Smooth muscle cell (in vitro differentiated cells): ENCODE measurements at regions not wholly inside any gene's neighbourhood (a gene's known extent, or its start where the extent isn't known, plus 50 kb on each side); places are given as distances from the start of the nearest gene placed in this dataset.

Source experiments
- DNase-seq: peaks from one replicate; lab custom pipeline; 2025; ENCODE audit not compliant: unreplicated experiment; lab: John Stamatoyannopoulos, UW
- H2AFZ ChIP-seq: fragments of 200-600 bp; sonication (generic); 2 replicates; pipeline ENCODE4 v1.6.0; 2016; ENCODE audit warnings: antibody characterized with exemption, low read depth, mild to moderate bottlenecking
- H3F3A ChIP-seq: fragments of 200-600 bp; sonication (generic); 2 replicates; pipeline ENCODE4 v1.6.0; 2017; ENCODE audit warnings: antibody characterized with exemption, low read depth
- H3K27ac ChIP-seq: fragments of 200-600 bp; sonication (generic); 2 replicates; pipeline ENCODE4 v1.5.1; 2016; ENCODE audit warnings: low read depth, mild to moderate bottlenecking
- H3K27me3 ChIP-seq: fragments of 200-600 bp; sonication (generic); 2 replicates; pipeline ENCODE4 v1.6.1; 2016; ENCODE audit warnings: low read depth, mild to moderate bottlenecking
- H3K36me3 ChIP-seq: fragments of 200-600 bp; sonication (generic); 2 replicates; pipeline ENCODE4 v1.5.1; 2016; ENCODE audit warnings: low read depth
- H3K4me1 ChIP-seq: fragments of 200-600 bp; sonication (generic); 2 replicates; pipeline ENCODE4 v1.5.1; 2016; ENCODE audit warnings: low read depth
- H3K4me2 ChIP-seq: fragments of 200-600 bp; sonication (generic); 2 replicates; pipeline ENCODE4 v1.6.0; 2016; ENCODE audit warnings: mild to moderate bottlenecking
- H3K4me3 ChIP-seq: fragments of 200-600 bp; sonication (generic); 2 replicates; pipeline ENCODE4 v1.5.1; 2016; ENCODE audit warnings: mild to moderate bottlenecking
- H3K79me2 ChIP-seq: fragments of 200-600 bp; sonication (generic); 2 replicates; pipeline ENCODE4 v1.6.0; 2016; ENCODE audit warnings: low read depth, mild to moderate bottlenecking
- H3K9ac ChIP-seq: fragments of 200-600 bp; sonication (generic); 2 replicates; pipeline ENCODE4 v1.6.0; 2016; ENCODE audit warnings: low read depth
- H3K9me3 ChIP-seq: fragments of 200-600 bp; sonication (generic); replicated peaks from 2 replicates; pipeline ENCODE4 v1.5.1; 2016; ENCODE audit warnings: low read depth
- H4K20me1 ChIP-seq: fragments of 200-600 bp; sonication (generic); 2 replicates; pipeline ENCODE4 v1.6.0; 2016; ENCODE audit warnings: low read depth
- WGBS: methylation state at CpG from one replicate; pipeline ENCODE4 v1.1.7; 2016; ENCODE audit warnings: low lambda C conversion rate; 5-methylcytosine and 5-hydroxymethylcytosine counted together
- TF ChIP-seq, protein P1 (sequence below): fragments of 200-600 bp; sonication (generic); IDR thresholded peaks from 2 replicates; pipeline ENCODE4 v1.5.1; 2017; ENCODE audit warnings: borderline replicate concordance, mild to moderate bottlenecking, antibody characterized with exemption; ENCODE audit not compliant: insufficient read depth, poor library complexity, severe bottlenecking

DNA sequence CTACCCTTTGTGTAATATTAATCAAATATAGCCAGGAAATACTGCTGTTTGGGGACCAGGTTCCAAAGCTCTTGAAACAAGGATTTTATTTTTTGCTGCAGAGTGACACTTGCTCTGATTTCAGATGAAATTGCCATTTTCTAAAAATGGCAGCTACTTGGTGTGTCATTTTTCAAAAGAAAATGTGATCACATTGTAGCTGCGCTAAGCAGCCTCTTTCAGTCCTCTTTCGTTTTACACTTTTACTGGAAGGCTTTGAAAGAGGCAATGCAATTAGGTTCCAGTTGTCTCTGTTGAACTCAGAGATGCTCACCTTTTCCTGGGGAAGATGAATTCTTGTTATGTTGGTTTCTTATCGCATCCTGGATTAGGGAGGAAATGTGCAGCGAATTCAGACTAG lies 85.1 kb downstream of the CT47B1 start:
- Histone ChIP-seq H3K4me3 (no peak overlapping the region), H3K9ac (no peak overlapping the region), H3K4me2 (no peak overlapping the region), H3K9me3 (no peaks in the 10 kb centered on the region), H4K20me1 (no peaks in the 10 kb centered on the region), H3K4me1 (no peaks in the 10 kb centered on the region), H3K79me2 (no peaks in the 10 kb centered on the region), H2AFZ (no peak overlapping the region), H3K36me3 (no peaks in the 10 kb centered on the region), H3K27me3 (peaks cover 3% of the 10 kb centered on the region), H3K27ac (no peak overlapping the region), H3F3A (no peaks in the 10 kb centered on the region)
- WGBS, result 59% methylated on average over 4 of the region's 4 CpGs
- TF ChIP-seq, protein P1, sequence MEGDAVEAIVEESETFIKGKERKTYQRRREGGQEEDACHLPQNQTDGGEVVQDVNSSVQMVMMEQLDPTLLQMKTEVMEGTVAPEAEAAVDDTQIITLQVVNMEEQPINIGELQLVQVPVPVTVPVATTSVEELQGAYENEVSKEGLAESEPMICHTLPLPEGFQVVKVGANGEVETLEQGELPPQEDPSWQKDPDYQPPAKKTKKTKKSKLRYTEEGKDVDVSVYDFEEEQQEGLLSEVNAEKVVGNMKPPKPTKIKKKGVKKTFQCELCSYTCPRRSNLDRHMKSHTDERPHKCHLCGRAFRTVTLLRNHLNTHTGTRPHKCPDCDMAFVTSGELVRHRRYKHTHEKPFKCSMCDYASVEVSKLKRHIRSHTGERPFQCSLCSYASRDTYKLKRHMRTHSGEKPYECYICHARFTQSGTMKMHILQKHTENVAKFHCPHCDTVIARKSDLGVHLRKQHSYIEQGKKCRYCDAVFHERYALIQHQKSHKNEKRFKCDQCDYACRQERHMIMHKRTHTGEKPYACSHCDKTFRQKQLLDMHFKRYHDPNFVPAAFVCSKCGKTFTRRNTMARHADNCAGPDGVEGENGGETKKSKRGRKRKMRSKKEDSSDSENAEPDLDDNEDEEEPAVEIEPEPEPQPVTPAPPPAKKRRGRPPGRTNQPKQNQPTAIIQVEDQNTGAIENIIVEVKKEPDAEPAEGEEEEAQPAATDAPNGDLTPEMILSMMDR, result no peak
- no peak for DNase-seq

DNA sequence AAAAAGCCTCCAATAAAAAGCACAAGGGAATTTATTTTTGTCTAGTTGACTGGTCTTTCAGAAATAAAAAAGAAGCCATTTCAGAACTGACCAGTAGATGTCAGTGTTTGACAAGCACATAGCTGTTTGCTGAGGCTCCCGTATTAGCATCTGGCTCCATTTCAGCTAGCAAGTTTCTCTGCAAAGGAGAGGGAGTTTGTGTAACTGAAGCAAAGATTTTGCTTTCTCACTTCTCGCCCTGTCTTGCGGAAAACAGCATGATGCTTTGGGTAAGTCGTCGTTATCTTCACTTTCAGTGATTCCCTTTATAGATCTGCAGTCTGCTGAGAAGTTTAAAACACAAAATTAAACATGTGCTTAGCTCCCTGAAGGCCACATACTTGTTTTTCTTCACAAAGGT lies 85.5 kb downstream of the CT47B1 start:
- Histone ChIP-seq H4K20me1 (no peaks in the 10 kb centered on the region), H3K27ac (no peak overlapping the region), H3K9ac (no peak overlapping the region), H3K36me3 (no peaks in the 10 kb centered on the region), H3K79me2 (no peaks in the 10 kb centered on the region), H3K4me1 (no peaks in the 10 kb centered on the region), H3K4me2 (no peak overlapping the region), H3K27me3 (peaks cover 3% of the 10 kb centered on the region), H3K9me3 (no peaks in the 10 kb centered on the region), H3K4me3 (no peak overlapping the region), H3F3A (no peaks in the 10 kb centered on the region), H2AFZ (no peak overlapping the region)
- 8% methylated on average over 5 of the region's 5 CpGs for WGBS
- no peak for DNase-seq
- TF ChIP-seq, protein P1, result peak; percentile 76

DNA sequence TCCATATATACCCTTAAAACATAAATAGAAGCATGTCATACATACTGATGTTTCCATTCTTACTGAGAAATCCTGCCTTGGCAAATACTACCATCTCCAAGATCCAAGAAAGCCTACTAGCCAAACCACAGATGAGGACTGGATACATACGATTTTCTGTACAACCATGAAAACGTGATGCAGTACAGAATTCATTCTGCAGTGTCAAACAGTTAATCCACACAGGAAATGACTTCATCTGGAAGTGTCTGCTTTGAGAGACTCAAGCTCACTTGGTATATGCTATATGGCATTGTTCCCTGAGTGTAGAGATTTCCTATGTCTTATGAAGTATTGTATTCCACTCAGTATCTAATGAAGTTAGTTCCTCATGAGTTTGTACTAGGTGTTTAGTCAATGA lies 94.3 kb downstream of the CT47B1 start:
- Histone ChIP-seq H3K36me3 (no peaks in the 10 kb centered on the region), H3K27ac (no peak overlapping the region), H3K4me2 (no peak overlapping the region), H3K4me1 (no peaks in the 10 kb centered on the region), H3K79me2 (no peaks in the 10 kb centered on the region), H3K9ac (no peak overlapping the region), H3K4me3 (no peak overlapping the region), H3K9me3 (no peaks in the 10 kb centered on the region), H4K20me1 (no peaks in the 10 kb centered on the region), H3K27me3 (peaks cover 3% of the 10 kb centered on the region), H3F3A (no peaks in the 10 kb centered on the region), H2AFZ (no peak overlapping the region)
- 21% methylated on average over 2 of the region's 2 CpGs for WGBS
- DNase-seq, result no peak
- TF ChIP-seq, protein P1, result no peak

DNA sequence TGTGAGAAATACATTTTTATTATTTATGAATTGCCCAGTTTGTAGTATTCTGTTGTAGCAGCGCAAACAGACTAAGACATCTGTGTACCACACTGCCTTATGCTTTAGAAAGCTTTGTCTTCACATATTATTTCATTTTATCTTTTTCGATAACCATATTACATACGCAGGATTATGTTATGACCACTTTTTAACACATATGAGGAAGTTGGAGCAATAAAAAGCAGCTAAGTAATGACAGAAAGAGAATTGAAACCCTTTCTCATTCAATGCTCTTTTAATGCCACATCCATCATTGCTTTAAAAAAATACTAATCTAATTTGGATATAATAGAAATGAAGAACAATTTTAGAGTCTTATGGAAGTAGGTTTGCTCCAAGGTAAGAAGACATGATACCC lies 99.7 kb downstream of the CT47B1 start:
- Histone ChIP-seq H2AFZ (no peak overlapping the region), H3K4me2 (no peak overlapping the region), H3K79me2 (no peaks in the 10 kb centered on the region), H3K4me1 (no peaks in the 10 kb centered on the region), H3K9me3 (no peaks in the 10 kb centered on the region), H4K20me1 (no peaks in the 10 kb centered on the region), H3K4me3 (no peak overlapping the region), H3K27ac (no peak overlapping the region), H3K9ac (no peak overlapping the region), H3K27me3 (no peaks in the 10 kb centered on the region), H3K36me3 (no peaks in the 10 kb centered on the region), H3F3A (no peaks in the 10 kb centered on the region)
- WGBS, result 79% methylated on average over 3 of the region's 3 CpGs
- TF ChIP-seq, protein P1, result no peak
- DNase-seq, result no peak
